GM18498 (cell line): ENCODE measurements at regions not wholly inside any gene's neighbourhood (a gene's known extent, or its start where the extent isn't known, plus 50 kb on each side); places are given as distances from the start of the nearest gene placed in this dataset.
A peak's percentile ranks its signal among the peaks of the same experiment; 100 is the strongest.

Source experiments
- ATAC-seq: cut with Tn5 transposase; IDR thresholded peaks from one replicate; pipeline ENCODE4 v1.9.1; 2021; ENCODE audit warnings: mild to moderate bottlenecking, moderate library complexity; ENCODE audit not compliant: unreplicated experiment

DNA sequence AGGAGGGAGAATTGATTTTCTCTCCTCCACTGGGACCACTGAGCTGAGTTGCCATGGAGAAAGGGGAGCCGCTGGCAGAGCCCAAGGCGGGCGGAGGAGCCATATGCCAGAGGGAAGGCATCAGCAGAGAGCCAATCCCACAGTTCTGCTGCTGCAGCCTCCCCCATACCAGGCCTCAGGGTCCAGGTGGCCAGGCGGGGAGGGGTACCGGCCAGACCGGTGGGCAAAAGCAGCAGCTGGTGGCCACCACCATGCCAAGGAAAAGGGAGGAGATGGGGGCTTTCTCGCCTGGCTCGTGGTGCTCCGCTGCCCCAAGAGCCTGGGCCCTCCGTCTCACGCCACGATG is 72.8 kb downstream of the PITPNM2 start:
- ATAC-seq = no peak

- ATAC-seq = no peak
Measured at GRCh38 chr12:123077298-123078119, 73.4 kb downstream of the PITPNM2 start.

- peak; percentile 63 for ATAC-seq
Measured at GRCh38 chr12:123076604-123077297, 74.1 kb downstream of the PITPNM2 start.

- ATAC-seq = no peak
Measured at GRCh38 chr12:123075646-123076171, 75.2 kb downstream of the PITPNM2 start.

- ATAC-seq = no peak
Measured at GRCh38 chr12:123075087-123075645, 75.7 kb downstream of the PITPNM2 start.

- ATAC-seq = no peak
Measured at GRCh38 chr12:123073962-123074801, 76.7 kb downstream of the PITPNM2 start.

GRCh38 chr12:123073292-123073691 is 77.6 kb downstream of the PITPNM2 start:
- ATAC-seq = no peak

DNA sequence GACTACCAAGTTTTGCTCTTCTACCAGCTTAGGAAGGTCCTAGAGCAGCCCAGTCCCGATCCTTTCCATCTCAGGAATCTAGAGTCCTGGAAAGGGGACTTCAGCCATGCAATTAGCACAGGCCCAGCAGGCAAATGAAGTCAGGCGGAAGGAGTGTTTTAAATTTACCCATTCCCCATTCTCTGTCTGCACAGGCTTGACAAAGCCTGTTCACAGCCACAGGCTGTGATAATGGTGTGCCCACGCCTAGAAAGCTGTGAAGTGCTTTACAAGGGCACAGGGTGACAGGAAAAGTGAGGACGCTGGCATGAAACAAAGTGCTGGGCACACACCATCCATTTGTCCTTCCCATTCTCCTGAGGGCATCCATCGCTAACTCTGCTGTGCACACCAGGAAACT is 79.0 kb downstream of the PITPNM2 start:
- ATAC-seq = no peak

GRCh38 chr12:123071099-123071800 is 79.6 kb downstream of the PITPNM2 start:
- no peak for ATAC-seq

GRCh38 chr12:123070267-123071081 is 80.4 kb downstream of the PITPNM2 start:
- no peak for ATAC-seq

DNA sequence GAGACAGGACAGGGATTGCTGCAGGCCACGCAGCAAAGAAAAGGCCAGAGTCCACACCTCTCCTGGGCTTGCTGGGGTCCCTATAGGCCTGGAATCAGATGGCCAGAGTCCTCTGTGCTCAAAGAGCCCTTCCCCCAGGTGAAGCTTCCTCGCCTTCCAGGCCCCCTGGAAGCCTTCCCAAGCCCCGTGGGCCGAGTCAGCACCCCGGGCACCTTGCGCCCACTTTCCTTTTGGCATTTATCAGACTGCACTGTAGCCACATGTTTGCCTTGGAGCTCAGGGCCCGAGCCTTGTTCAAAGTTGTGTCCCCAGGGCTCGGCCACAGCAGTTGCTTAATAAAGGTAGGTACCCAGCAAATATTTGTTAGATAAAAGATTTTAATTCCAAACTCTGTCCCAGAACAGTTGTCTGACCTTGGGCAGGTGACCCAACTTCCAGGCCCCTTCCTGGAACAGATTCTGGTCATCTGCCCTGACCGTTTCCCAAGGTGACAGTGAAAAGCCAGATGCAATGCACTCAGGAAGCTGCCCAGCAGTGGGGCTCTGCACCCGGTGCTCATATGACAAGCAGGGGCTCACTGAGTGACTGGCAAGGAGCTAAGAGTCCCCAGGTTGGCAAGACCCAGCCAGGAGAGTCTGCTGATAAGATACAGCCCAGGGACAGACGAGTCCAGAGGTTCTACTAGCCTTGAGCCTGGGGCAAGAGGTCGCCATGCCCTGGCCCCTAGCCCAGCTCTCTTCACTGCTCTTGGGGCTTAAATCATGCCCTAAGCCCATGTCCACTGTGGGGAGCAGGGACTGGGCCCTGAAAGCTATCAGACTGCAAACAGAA is 81.2 kb downstream of the PITPNM2 start:
- no peak for ATAC-seq

DNA sequence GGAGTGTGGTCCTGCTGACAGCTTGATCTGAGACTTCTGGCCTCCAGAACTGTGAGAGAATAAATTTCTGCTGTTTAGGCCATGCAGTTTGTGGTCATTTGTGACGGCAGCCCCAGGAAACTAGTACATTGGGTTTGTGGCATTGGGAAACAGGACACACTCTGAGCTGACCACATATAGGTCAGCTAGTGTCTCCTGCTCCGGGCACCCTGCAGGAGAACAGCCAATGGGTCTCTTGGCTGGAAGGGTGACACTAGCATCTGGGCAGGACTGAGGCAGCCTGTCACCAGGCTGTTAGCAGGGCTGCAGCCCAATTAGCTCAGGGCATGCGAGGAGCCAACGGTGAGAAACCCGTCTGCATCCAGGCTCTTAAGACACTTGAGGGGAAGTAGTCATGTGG is 83.2 kb downstream of the PITPNM2 start:
- ATAC-seq = no peak

- no peak for ATAC-seq
Measured at GRCh38 chr12:123066384-123066710, 84.5 kb downstream of the PITPNM2 start.

GRCh38 chr12:123065676-123066383 is 85.1 kb downstream of the PITPNM2 start:
- no peak for ATAC-seq

DNA sequence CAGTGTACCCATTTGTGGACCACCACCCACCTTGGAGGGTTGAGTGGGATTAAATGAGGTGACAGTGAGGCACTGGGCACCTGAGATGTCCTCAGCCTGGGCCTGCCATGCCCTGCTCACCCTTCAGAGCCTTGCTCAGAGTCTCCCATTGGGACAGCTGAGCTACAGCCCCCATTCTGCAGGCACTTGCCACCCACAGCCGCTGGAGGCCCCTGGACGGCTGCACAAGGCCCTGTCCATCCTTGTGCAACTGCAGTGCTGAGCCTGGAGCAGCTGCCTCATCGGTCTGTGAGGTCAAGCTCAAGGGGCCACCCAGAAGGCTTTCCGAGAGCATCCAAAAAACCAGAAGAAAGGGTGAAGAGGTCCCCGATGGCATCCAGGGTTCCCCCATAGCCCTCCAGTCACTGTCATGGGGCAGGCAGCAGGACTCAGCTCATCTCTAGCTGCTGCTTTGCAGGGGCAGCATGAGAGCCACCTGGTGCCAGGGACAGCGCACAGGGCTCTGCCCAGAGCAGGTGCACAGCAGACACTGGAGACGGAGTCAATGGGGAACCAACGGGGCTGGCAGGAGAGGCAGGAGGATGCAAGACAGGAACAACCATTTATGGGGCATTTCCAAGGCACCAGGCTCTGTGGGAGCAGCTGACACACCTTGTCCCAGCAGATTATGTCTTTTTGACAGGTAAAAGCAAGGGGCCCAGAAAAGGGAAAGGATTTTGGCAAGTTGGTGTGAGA is 84.6 kb downstream of the ARL6IP4 start:
- ATAC-seq = no peak

DNA sequence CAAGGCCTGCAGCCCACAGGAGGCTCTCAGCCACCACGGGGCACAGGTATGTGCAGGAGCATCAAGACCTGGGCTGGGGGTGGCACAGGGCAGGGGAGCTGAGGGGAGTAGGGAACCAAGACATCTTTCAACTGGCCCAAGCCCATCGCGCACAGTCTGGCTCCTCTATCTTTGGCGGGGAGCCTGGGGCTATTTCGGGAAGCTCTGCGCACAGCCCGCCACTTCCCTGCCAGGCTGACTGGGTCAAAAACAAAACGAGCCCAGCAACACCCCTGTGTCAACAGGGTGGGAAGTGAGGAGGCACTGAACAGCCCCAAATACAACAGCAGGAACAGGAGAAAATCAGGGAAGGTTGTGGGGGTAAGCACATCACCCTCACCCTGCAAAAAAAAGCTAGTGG is 83.9 kb downstream of the ARL6IP4 start:
- ATAC-seq = no peak

- no peak for ATAC-seq
Measured at GRCh38 chr12:123063535-123063934, 83.1 kb downstream of the ARL6IP4 start.
